GM21786 (cell line): ENCODE measurements at regions not wholly inside any gene's neighbourhood (a gene's known extent, or its start where the extent isn't known, plus 50 kb on each side); places are given as distances from the start of the nearest gene placed in this dataset.

ENCODE experiments used
- ATAC-seq: cut with Tn5 transposase; IDR thresholded peaks from one replicate; pipeline ENCODE4 v1.9.1; 2021; ENCODE audit not compliant: unreplicated experiment

GRCh38 chr2:234341306-234341985, 155.4 kb downstream of the ARL4C start:
- no peak for ATAC-seq

GRCh38 chr2:234339501-234339900, 157.4 kb downstream of the ARL4C start:
- no peak for ATAC-seq

- ATAC-seq: no peak
Measured at GRCh38 chr2:234339011-234339410, 157.9 kb downstream of the ARL4C start.

GRCh38 chr2:234335661-234336228, 161.1 kb downstream of the ARL4C start:
- ATAC-seq: no peak

GRCh38 chr2:234334756-234335155, 162.1 kb downstream of the ARL4C start:
- ATAC-seq: no peak

GRCh38 chr2:234334151-234334550, 162.7 kb downstream of the ARL4C start:
- no peak for ATAC-seq

GRCh38 chr2:234333168-234334130, 163.4 kb downstream of the ARL4C start:
- no peak for ATAC-seq

GRCh38 chr2:234331966-234332365, 164.9 kb downstream of the ARL4C start:
- ATAC-seq: no peak

- ATAC-seq: no peak
Measured at GRCh38 chr2:234331566-234331965, 165.3 kb downstream of the ARL4C start.

- no peak for ATAC-seq
Measured at GRCh38 chr2:234330902-234331301, 166.0 kb downstream of the ARL4C start.

- ATAC-seq: no peak
Measured at GRCh38 chr2:234329202-234329960, 167.5 kb downstream of the ARL4C start.

GRCh38 chr2:234328444-234328990, 168.4 kb downstream of the ARL4C start:
- ATAC-seq: no peak

- no peak for ATAC-seq
Measured at GRCh38 chr2:234326694-234327093, 170.2 kb downstream of the ARL4C start.

GRCh38 chr2:234324116-234324515, 172.8 kb downstream of the ARL4C start:
- no peak for ATAC-seq

- no peak for ATAC-seq
Measured at GRCh38 chr2:234322766-234323465, 174.0 kb downstream of the ARL4C start.

GRCh38 chr2:234320066-234320465, 176.8 kb downstream of the ARL4C start:
- ATAC-seq: no peak

GRCh38 chr2:234318361-234318760, 178.5 kb downstream of the ARL4C start:
- no peak for ATAC-seq

- no peak for ATAC-seq
Measured at GRCh38 chr2:234313558-234313957, 183.3 kb downstream of the ARL4C start.

GRCh38 chr2:234310166-234310565, 186.7 kb downstream of the ARL4C start:
- ATAC-seq: no peak

GRCh38 chr2:234309431-234309830, 187.4 kb downstream of the ARL4C start:
- ATAC-seq: no peak
